Ascending aorta (tissue), 2 donors: ENCODE measurements at regions not wholly inside any gene's neighbourhood (a gene's known extent, or its start where the extent isn't known, plus 50 kb on each side); places are given as distances from the start of the nearest gene placed in this dataset.

Source experiments
- DNase-seq, 2 donors: peaks; one replicate each; pipeline ENCODE4 v3.0.0-alpha.2; 2019; ENCODE audit warnings: low spot score in 2 of 2
- H3K27ac ChIP-seq, 2 donors: fragments of 200-600 bp; sonication (generic); one replicate each; pipeline ENCODE4 v1.5.1; 2016 to 2017; ENCODE audit warnings: mild to moderate bottlenecking in 1 of 2
- H3K27me3 ChIP-seq: fragments of 200-600 bp; sonication (generic); one replicate; pipeline ENCODE4 v1.5.1; 2017
- H3K36me3 ChIP-seq, 2 donors: fragments of 200-600 bp; sonication (generic); one replicate each; pipeline ENCODE4 v1.5.1; 2016
- H3K4me1 ChIP-seq, 2 donors: fragments of 200-600 bp; sonication (generic); one replicate each; pipeline ENCODE4 v1.5.1; 2016 to 2017; ENCODE audit warnings: mild to moderate bottlenecking in 1 of 2
- H3K4me3 ChIP-seq, 2 donors: fragments of 200-600 bp; sonication (generic); one replicate each; pipeline ENCODE4 v1.5.1; 2016 to 2017; ENCODE audit warnings: mild to moderate bottlenecking in 1 of 2
- H3K9me3 ChIP-seq, 2 donors: fragments of 200-600 bp; sonication (generic); one replicate each; pipeline ENCODE4 v1.5.1; 2016
- CTCF ChIP-seq, 3 experiments: fragments of 200-600 bp in 2 of 3; fragments of 450-650 bp in 1 of 3; sonication (generic) in 2 of 3; IDR thresholded peaks; one replicate each; pipeline ENCODE4 v1.5.1; 2016 to 2019; ENCODE audit warnings: antibody characterized with exemption in 3 of 3, mild to moderate bottlenecking in 1 of 3, moderate library complexity in 1 of 3
- intact Hi-C: fragments of 100-400 bp; cut with DNase I; formaldehyde crosslinking; loops from one replicate; pipeline ENCODE4 v1.15.1; 2023

GRCh38 chr9:2341956-2342355 is 279.6 kb upstream of the VLDLR start:
- intact Hi-C loops, result no loop called here
- Histone ChIP-seq H3K4me1 (no peaks in the 10 kb centered on the region), H3K4me3 (no peak overlapping the region), H3K9me3 (no peaks in the 10 kb centered on the region), H3K36me3 (no peaks in the 10 kb centered on the region), H3K27me3 (no peaks in the 10 kb centered on the region), H3K27ac (no peak overlapping the region)
- DNase-seq, result no peak
- no peak for TF ChIP-seq CTCF (IDR thresholded peaks at IDR 0.05)

- no peak overlapping the region for H3K27ac ChIP-seq
- no peaks in the 10 kb centered on the region for H3K27me3 ChIP-seq
- no peak for TF ChIP-seq CTCF (IDR thresholded peaks at IDR 0.05)
- H3K9me3 ChIP-seq, result peaks cover 0 to 2% of the 10 kb centered on the region in 2 donors
- H3K36me3 ChIP-seq, result no peaks in the 10 kb centered on the region
- no peak overlapping the region for H3K4me3 ChIP-seq
- intact Hi-C loops, result no loop called here
- H3K4me1 ChIP-seq, result no peaks in the 10 kb centered on the region
- DNase-seq, result no peak
Observed at GRCh38 chr9:2343756-2344155, 277.8 kb upstream of the VLDLR start.

- intact Hi-C loops, result no loop called here
- H3K4me3 ChIP-seq, result no peak overlapping the region
Observed at GRCh38 chr9:2344436-2344835, 277.2 kb upstream of the VLDLR start.

GRCh38 chr9:2345013-2345412 is 276.6 kb upstream of the VLDLR start:
- no peak for DNase-seq
- no peak overlapping the region for H3K4me3 ChIP-seq
- H3K4me1 ChIP-seq, result no peaks in the 10 kb centered on the region
- H3K27ac ChIP-seq, result no peak overlapping the region
- no peaks in the 10 kb centered on the region for H3K36me3 ChIP-seq
- TF ChIP-seq CTCF (IDR thresholded peaks at IDR 0.05), result no peak
- H3K27me3 ChIP-seq, result no peaks in the 10 kb centered on the region
- H3K9me3 ChIP-seq, result peaks cover 0 to 8% of the 10 kb centered on the region in 2 donors
- intact Hi-C loops, result no loop called here

More at GRCh38 chr9:2344436-2344835, 277.2 kb upstream of the VLDLR start:
- H3K4me1 ChIP-seq, result no peaks in the 10 kb centered on the region
- no peak for DNase-seq
- H3K9me3 ChIP-seq, result peaks cover 0 to 8% of the 10 kb centered on the region in 2 donors
- H3K27me3 ChIP-seq, result no peaks in the 10 kb centered on the region
- H3K36me3 ChIP-seq, result no peaks in the 10 kb centered on the region
- no peak for TF ChIP-seq CTCF (IDR thresholded peaks at IDR 0.05)
- H3K27ac ChIP-seq, result no peak overlapping the region

- Histone ChIP-seq H3K9me3 (peaks cover 0 to 11% of the 10 kb centered on the region in 2 donors), H3K4me1 (no peaks in the 10 kb centered on the region), H3K27me3 (no peaks in the 10 kb centered on the region), H3K36me3 (no peaks in the 10 kb centered on the region), H3K27ac (no peak overlapping the region), H3K4me3 (no peak overlapping the region)
- intact Hi-C loops, result no loop called here
- no peak for TF ChIP-seq CTCF (IDR thresholded peaks at IDR 0.05)
- DNase-seq, result no peak
Observed at GRCh38 chr9:2346277-2346913, 275.2 kb upstream of the VLDLR start.

- DNase-seq, result no peak
- H3K4me3 ChIP-seq, result no peak overlapping the region
- no peaks in the 10 kb centered on the region for H3K27me3 ChIP-seq
- H3K36me3 ChIP-seq, result no peaks in the 10 kb centered on the region
- no peak for TF ChIP-seq CTCF (IDR thresholded peaks at IDR 0.05)
- no peak overlapping the region for H3K27ac ChIP-seq
- no peaks in the 10 kb centered on the region for H3K4me1 ChIP-seq
- intact Hi-C loops, result loop anchor here (10.0 kb wide), 1 partner anchor 563 kb away; no protein-coding TSS in a partner anchor
- H3K9me3 ChIP-seq, result peaks cover 0 to 11% of the 10 kb centered on the region in 2 donors
Observed at GRCh38 chr9:2351324-2351723, 270.3 kb upstream of the VLDLR start.
